ENCODE measurements at regions not wholly inside any gene's neighbourhood (a gene's known extent, or its start where the extent isn't known, plus 50 kb on each side); places are given as distances from the start of the nearest gene placed in this dataset.

DNA sequence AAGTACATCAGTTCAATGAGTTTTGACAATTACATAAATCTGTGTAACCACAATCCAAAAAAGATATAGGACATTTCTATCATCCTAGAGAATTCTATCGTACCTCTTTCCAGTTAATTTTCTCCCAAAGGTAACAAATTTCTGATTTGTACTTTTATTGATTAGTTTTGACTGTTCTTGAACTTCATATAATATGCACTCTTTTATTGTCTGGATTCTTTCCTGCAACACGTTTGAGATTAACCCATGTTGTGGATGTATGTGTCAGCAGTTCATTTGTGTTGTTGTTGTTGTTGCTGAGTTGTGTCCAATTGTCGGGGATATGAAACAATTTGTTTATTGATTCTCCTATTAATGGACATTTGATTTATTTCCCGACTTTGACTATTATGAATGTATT is 145.9 kb upstream of the WDR11 start:
- Histone ChIP-seq H3K4me1 (ENCODE audit: control insufficient read depth, insufficient read depth, low read length) (no peaks in the 10 kb centered on the region), H3K27me3 (ENCODE audit: control insufficient read depth in 1 of 2, insufficient read depth in 2 of 2, low read length in 2 of 2) (no peaks in the 10 kb centered on the region), H3K36me3 (ENCODE audit: control insufficient read depth in 2 of 2, insufficient read depth in 2 of 2, low read length in 2 of 2) (no peaks in the 10 kb centered on the region), H3K4me3 (ENCODE audit: low read length in 2 of 2) (no peak overlapping the region), H3K27ac (ENCODE audit: low read length) (no peak overlapping the region), H3K9me3 (ENCODE audit: control insufficient read depth in 2 of 2, low read length in 2 of 2) (no peaks in the 10 kb centered on the region), H3K9ac (ENCODE audit: low read length in 2 of 2) (no peak overlapping the region)

- no peak overlapping the region for H3K27ac ChIP-seq (ENCODE audit: low read length)
- H3K36me3 ChIP-seq (ENCODE audit: control insufficient read depth in 2 of 2, insufficient read depth in 2 of 2, low read length in 2 of 2), result no peaks in the 10 kb centered on the region
- no peak overlapping the region for H3K9ac ChIP-seq (ENCODE audit: low read length in 2 of 2)
- no peaks in the 10 kb centered on the region for H3K9me3 ChIP-seq (ENCODE audit: control insufficient read depth in 2 of 2, low read length in 2 of 2)
- H3K4me3 ChIP-seq (ENCODE audit: low read length in 2 of 2), result no peak overlapping the region
- no peaks in the 10 kb centered on the region for H3K27me3 ChIP-seq (ENCODE audit: control insufficient read depth in 1 of 2, insufficient read depth in 2 of 2, low read length in 2 of 2)
- H3K4me1 ChIP-seq (ENCODE audit: control insufficient read depth, insufficient read depth, low read length), result no peaks in the 10 kb centered on the region
Observed at GRCh38 chr10:120710076-120710475, 141.1 kb upstream of the WDR11 start.

GRCh38 chr10:120711860-120712259 is 139.3 kb upstream of the WDR11 start:
- Histone ChIP-seq H3K4me1 (ENCODE audit: control insufficient read depth, insufficient read depth, low read length) (no peaks in the 10 kb centered on the region), H3K27ac (ENCODE audit: low read length) (no peak overlapping the region), H3K4me3 (ENCODE audit: low read length in 2 of 2) (no peak overlapping the region), H3K27me3 (ENCODE audit: control insufficient read depth in 1 of 2, insufficient read depth in 2 of 2, low read length in 2 of 2) (no peaks in the 10 kb centered on the region), H3K9ac (ENCODE audit: low read length in 2 of 2) (no peak overlapping the region), H3K9me3 (ENCODE audit: control insufficient read depth in 2 of 2, low read length in 2 of 2) (no peaks in the 10 kb centered on the region), H3K36me3 (ENCODE audit: control insufficient read depth in 2 of 2, insufficient read depth in 2 of 2, low read length in 2 of 2) (no peaks in the 10 kb centered on the region)

- no peaks in the 10 kb centered on the region for H3K9me3 ChIP-seq (ENCODE audit: control insufficient read depth in 2 of 2, low read length in 2 of 2)
- no peak overlapping the region for H3K4me3 ChIP-seq (ENCODE audit: low read length in 2 of 2)
- no peaks in the 10 kb centered on the region for H3K27me3 ChIP-seq (ENCODE audit: control insufficient read depth in 1 of 2, insufficient read depth in 2 of 2, low read length in 2 of 2)
- no peak overlapping the region for H3K27ac ChIP-seq (ENCODE audit: low read length)
- no peak overlapping the region for H3K9ac ChIP-seq (ENCODE audit: low read length in 2 of 2)
- no peaks in the 10 kb centered on the region for H3K36me3 ChIP-seq (ENCODE audit: control insufficient read depth in 2 of 2, insufficient read depth in 2 of 2, low read length in 2 of 2)
- H3K4me1 ChIP-seq (ENCODE audit: control insufficient read depth, insufficient read depth, low read length), result no peaks in the 10 kb centered on the region
Observed at GRCh38 chr10:120713573-120714205, 137.5 kb upstream of the WDR11 start.

GRCh38 chr10:120715171-120715570 is 136.0 kb upstream of the WDR11 start:
- H3K9ac ChIP-seq (ENCODE audit: low read length in 2 of 2), result no peak overlapping the region
- H3K9me3 ChIP-seq (ENCODE audit: control insufficient read depth in 2 of 2, low read length in 2 of 2), result no peaks in the 10 kb centered on the region
- no peaks in the 10 kb centered on the region for H3K4me1 ChIP-seq (ENCODE audit: control insufficient read depth, insufficient read depth, low read length)
- H3K36me3 ChIP-seq (ENCODE audit: control insufficient read depth in 2 of 2, insufficient read depth in 2 of 2, low read length in 2 of 2), result no peaks in the 10 kb centered on the region
- H3K27ac ChIP-seq (ENCODE audit: low read length), result no peak overlapping the region
- H3K4me3 ChIP-seq (ENCODE audit: low read length in 2 of 2), result no peak overlapping the region
- no peaks in the 10 kb centered on the region for H3K27me3 ChIP-seq (ENCODE audit: control insufficient read depth in 1 of 2, insufficient read depth in 2 of 2, low read length in 2 of 2)

- Histone ChIP-seq H3K4me1 (ENCODE audit: control insufficient read depth, insufficient read depth, low read length) (no peaks in the 10 kb centered on the region), H3K27ac (ENCODE audit: low read length) (no peak overlapping the region), H3K4me3 (ENCODE audit: low read length in 2 of 2) (no peak overlapping the region), H3K27me3 (ENCODE audit: control insufficient read depth in 1 of 2, insufficient read depth in 2 of 2, low read length in 2 of 2) (no peaks in the 10 kb centered on the region), H3K9ac (ENCODE audit: low read length in 2 of 2) (no peak overlapping the region), H3K36me3 (ENCODE audit: control insufficient read depth in 2 of 2, insufficient read depth in 2 of 2, low read length in 2 of 2) (no peaks in the 10 kb centered on the region), H3K9me3 (ENCODE audit: control insufficient read depth in 2 of 2, low read length in 2 of 2) (no peaks in the 10 kb centered on the region)
Observed at GRCh38 chr10:120719333-120719732, 131.8 kb upstream of the WDR11 start.

DNA sequence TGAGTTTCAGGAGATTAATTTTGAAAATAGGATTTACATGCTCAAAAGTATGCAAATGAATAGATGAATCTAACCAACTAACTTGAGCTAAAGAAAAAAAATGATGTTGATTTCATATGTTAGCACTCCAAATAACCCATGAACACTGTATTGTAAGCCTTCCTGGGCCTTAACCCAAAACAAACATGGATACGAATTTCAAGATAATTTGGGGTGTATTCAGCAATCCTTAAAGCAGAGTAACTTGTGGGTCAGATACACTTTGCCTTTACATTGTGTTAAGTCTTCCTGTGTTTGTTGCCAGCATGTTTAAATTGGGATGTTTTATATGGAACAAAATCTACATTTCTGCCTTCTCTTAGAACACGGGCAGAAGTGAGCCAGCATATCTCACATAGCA is 124.2 kb upstream of the WDR11 start:
- no peaks in the 10 kb centered on the region for H3K27me3 ChIP-seq (ENCODE audit: control insufficient read depth in 1 of 2, insufficient read depth in 2 of 2, low read length in 2 of 2)
- H3K4me1 ChIP-seq (ENCODE audit: control insufficient read depth, insufficient read depth, low read length), result no peaks in the 10 kb centered on the region
- no peak overlapping the region for H3K9ac ChIP-seq (ENCODE audit: low read length in 2 of 2)
- no peaks in the 10 kb centered on the region for H3K9me3 ChIP-seq (ENCODE audit: control insufficient read depth in 2 of 2, low read length in 2 of 2)
- H3K36me3 ChIP-seq (ENCODE audit: control insufficient read depth in 2 of 2, insufficient read depth in 2 of 2, low read length in 2 of 2), result no peaks in the 10 kb centered on the region
- no peak overlapping the region for H3K27ac ChIP-seq (ENCODE audit: low read length)
- no peak overlapping the region for H3K4me3 ChIP-seq (ENCODE audit: low read length in 2 of 2)

DNA sequence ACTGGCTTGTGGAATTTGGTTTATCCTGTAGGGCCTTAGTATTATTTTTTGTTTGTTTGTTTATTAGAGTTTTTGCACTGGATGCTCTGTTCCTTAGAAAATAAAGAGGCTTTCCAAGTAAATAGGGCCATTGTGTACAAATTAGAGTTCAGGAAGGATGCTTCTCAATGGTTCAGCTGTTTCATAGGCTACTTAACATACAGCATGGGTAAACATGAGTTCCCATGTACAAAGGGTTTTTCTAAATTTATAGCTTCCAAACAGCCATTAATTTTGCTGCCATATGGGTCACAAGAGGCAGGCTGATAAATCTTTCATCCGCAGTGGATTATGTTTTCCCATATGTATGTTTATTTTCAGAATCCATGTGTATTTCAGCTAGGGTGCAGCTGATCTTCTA is 121.6 kb upstream of the WDR11 start:
- no peak overlapping the region for H3K9ac ChIP-seq (ENCODE audit: low read length in 2 of 2)
- no peaks in the 10 kb centered on the region for H3K9me3 ChIP-seq (ENCODE audit: control insufficient read depth in 2 of 2, low read length in 2 of 2)
- H3K27me3 ChIP-seq (ENCODE audit: control insufficient read depth in 1 of 2, insufficient read depth in 2 of 2, low read length in 2 of 2), result no peaks in the 10 kb centered on the region
- no peak overlapping the region for H3K27ac ChIP-seq (ENCODE audit: low read length)
- no peaks in the 10 kb centered on the region for H3K4me1 ChIP-seq (ENCODE audit: control insufficient read depth, insufficient read depth, low read length)
- H3K4me3 ChIP-seq (ENCODE audit: low read length in 2 of 2), result no peak overlapping the region
- no peaks in the 10 kb centered on the region for H3K36me3 ChIP-seq (ENCODE audit: control insufficient read depth in 2 of 2, insufficient read depth in 2 of 2, low read length in 2 of 2)

DNA sequence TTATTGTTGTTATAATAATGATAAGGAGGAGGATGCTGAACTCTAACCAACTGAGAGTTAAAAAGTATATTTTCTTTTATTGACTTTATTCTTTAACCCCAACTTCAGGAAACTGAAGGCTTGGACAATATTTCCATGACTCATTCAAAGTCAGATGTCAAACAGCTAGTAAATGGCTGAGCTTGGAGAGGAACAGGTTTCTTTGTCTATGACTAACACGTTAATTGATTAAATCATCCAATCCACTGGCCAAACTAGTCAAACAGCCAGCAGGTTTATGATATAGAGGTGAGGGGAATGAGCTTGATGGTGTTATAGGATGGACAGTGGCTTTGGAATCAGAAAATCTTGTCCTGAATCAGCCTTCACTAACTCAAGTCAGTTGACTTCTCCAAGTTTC is 119.1 kb upstream of the WDR11 start:
- Histone ChIP-seq H3K9ac (ENCODE audit: low read length in 2 of 2) (no peak overlapping the region), H3K4me1 (ENCODE audit: control insufficient read depth, insufficient read depth, low read length) (no peaks in the 10 kb centered on the region), H3K27me3 (ENCODE audit: control insufficient read depth in 1 of 2, insufficient read depth in 2 of 2, low read length in 2 of 2) (peaks cover under 1 to 1% of the 10 kb centered on the region in 2 donors), H3K27ac (ENCODE audit: low read length) (no peak overlapping the region), H3K9me3 (ENCODE audit: control insufficient read depth in 2 of 2, low read length in 2 of 2) (no peaks in the 10 kb centered on the region), H3K4me3 (ENCODE audit: low read length in 2 of 2) (no peak overlapping the region), H3K36me3 (ENCODE audit: control insufficient read depth in 2 of 2, insufficient read depth in 2 of 2, low read length in 2 of 2) (no peaks in the 10 kb centered on the region)

DNA sequence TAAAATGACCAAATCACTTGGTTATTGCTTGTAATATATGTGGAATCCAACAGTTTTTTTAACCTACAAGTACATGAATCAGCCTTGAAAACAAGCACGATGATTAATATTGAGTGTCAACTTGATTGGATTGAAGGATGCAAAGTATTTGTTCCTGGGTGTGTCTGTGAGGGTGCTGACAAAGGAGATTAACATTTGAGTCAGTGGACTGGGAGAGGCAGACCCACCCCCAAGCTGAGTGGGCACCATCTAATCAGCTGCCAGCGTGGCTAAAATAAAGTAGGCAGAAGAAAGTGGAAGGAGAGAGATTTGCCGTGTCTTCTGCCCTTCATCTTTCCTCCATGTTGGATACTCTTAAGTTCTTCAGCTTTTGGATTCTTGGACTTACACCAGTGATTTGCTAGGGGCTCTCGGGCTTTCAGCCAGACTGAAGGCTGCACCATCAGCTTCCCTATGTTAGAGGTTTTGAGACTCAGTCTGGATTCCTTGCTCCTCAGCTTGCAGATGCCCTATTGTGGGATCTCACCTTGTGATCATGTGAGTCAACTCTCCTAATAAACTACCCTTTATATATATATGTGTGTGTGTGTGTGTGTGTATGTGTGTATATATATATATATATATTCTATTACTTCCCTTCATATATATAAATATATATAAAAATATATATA is 118.4 kb upstream of the WDR11 start:
- Histone ChIP-seq H3K9me3 (ENCODE audit: control insufficient read depth in 2 of 2, low read length in 2 of 2) (no peaks in the 10 kb centered on the region), H3K4me3 (ENCODE audit: low read length in 2 of 2) (no peak overlapping the region), H3K27ac (ENCODE audit: low read length) (no peak overlapping the region), H3K36me3 (ENCODE audit: control insufficient read depth in 2 of 2, insufficient read depth in 2 of 2, low read length in 2 of 2) (no peaks in the 10 kb centered on the region), H3K9ac (ENCODE audit: low read length in 2 of 2) (no peak overlapping the region), H3K27me3 (ENCODE audit: control insufficient read depth in 1 of 2, insufficient read depth in 2 of 2, low read length in 2 of 2) (peaks cover 3% of the 10 kb centered on the region in 2 donors), H3K4me1 (ENCODE audit: control insufficient read depth, insufficient read depth, low read length) (no peaks in the 10 kb centered on the region)

DNA sequence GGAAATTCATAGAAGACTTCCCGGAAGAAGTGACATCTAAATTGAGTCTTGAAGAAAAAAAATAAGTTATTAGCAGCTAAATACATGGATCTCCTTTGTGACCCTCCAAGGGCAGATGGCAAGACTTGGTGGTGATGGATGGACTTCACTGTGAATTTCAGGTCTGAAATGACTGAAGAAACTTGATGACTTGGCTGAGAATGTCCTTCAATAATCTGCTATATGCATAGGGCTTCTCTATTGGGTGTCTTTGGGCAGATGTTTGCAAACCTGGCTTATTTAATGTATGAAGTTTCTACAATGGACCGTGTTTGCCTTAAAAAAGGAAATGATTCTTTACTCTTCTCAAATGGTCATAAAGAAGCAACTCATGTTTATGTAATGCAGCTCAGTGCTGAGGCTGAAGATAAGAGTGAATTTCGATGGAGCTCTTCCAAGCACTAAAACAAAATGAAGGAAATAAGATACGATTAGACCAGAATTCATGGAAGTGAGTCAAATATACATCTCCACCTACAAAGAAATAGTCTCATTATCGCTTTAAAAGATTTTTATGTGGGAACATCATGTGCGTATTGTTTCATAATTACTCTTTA is 116.6 kb upstream of the WDR11 start:
- no peak overlapping the region for H3K4me3 ChIP-seq (ENCODE audit: low read length in 2 of 2)
- H3K36me3 ChIP-seq (ENCODE audit: control insufficient read depth in 2 of 2, insufficient read depth in 2 of 2, low read length in 2 of 2), result no peaks in the 10 kb centered on the region
- peaks cover 3% of the 10 kb centered on the region in 2 donors for H3K27me3 ChIP-seq (ENCODE audit: control insufficient read depth in 1 of 2, insufficient read depth in 2 of 2, low read length in 2 of 2)
- H3K9ac ChIP-seq (ENCODE audit: low read length in 2 of 2), result no peak overlapping the region
- no peaks in the 10 kb centered on the region for H3K9me3 ChIP-seq (ENCODE audit: control insufficient read depth in 2 of 2, low read length in 2 of 2)
- H3K27ac ChIP-seq (ENCODE audit: low read length), result no peak overlapping the region
- H3K4me1 ChIP-seq (ENCODE audit: control insufficient read depth, insufficient read depth, low read length), result no peaks in the 10 kb centered on the region
